NCI-H1105 (cell line): ENCODE measurements at regions not wholly inside any gene's neighbourhood (a gene's known extent, or its start where the extent isn't known, plus 50 kb on each side); places are given as distances from the start of the nearest gene placed in this dataset.
"Not testable (repeated sequence)": the region's sequence is repeated elsewhere in the genome, so short reads cannot be mapped to it uniquely, and the experiment has no call there.

Experiments used
- DNase-seq: peaks from one replicate; lab custom pipeline; 2025; lab: John Stamatoyannopoulos, UW

DNA sequence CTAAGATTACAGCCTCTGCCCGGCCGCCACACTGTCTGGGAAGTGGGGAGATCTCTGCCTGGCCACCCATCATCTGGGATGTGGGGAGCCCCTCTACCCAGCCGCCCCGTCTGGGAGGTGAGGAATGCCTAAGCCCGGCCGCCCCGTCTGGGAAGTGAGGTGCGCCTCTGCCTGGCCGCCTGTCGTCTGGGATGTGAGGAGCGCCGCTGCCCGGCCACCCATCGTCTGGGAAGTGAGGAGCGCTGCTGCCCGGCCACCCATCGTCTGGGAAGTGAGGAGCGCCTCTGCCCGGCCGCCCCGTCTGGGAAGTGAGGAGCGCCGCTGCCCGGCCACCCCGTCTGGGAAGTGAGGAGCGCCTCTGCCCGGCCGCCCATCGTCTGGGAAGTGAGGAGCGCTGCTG is 135.9 kb upstream of the PROKR2 start:
- DNase-seq, result not testable (repeated sequence)

DNA sequence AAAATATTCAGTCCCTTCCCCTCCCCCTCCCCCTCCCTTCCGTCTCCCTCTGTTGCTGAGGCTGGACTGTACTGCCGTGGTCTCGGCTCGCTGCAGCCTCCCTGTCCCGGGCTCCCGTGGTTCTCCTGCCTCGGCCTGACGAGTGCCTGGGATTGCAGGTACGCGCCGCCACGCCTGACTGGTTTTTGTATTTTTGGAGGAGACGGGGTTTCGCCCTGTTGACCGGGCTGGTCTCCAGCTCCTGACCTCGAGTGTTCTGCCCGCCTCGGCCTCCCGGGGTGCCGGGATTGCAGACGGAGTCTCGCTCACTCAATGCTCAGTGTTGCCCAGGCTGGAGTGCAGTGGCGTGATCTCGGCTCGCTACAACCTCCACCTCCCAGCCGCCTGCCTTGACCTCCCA is 135.5 kb upstream of the PROKR2 start:
- DNase-seq, result not testable (repeated sequence)

DNA sequence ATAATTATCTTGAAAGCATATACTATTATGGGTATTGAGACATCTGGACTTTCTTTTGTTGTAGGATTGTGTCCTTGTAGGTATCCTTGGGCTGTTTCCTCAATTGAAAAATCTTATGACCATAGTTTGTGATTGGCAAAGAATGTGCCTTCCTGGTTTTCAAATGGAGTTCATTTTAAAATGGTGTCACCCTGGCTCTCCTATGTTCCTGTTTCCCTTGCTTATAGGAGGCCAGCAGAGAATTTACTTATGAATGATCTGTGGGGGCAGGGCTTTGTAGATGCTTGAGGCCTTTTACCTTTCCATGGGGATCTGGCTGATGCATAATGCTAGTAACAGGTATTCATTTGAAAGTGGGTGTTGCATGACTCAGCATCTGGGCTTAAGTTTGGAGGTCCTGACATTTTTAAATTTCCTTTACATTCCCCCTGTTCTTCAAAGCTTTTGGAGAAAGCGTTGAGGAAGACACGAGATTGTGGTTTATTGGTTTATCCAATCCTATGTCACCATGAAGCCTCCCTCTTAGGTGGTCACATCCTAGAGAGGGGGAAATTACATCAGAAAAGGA is 135.0 kb upstream of the PROKR2 start:
- DNase-seq, result no peak

DNA sequence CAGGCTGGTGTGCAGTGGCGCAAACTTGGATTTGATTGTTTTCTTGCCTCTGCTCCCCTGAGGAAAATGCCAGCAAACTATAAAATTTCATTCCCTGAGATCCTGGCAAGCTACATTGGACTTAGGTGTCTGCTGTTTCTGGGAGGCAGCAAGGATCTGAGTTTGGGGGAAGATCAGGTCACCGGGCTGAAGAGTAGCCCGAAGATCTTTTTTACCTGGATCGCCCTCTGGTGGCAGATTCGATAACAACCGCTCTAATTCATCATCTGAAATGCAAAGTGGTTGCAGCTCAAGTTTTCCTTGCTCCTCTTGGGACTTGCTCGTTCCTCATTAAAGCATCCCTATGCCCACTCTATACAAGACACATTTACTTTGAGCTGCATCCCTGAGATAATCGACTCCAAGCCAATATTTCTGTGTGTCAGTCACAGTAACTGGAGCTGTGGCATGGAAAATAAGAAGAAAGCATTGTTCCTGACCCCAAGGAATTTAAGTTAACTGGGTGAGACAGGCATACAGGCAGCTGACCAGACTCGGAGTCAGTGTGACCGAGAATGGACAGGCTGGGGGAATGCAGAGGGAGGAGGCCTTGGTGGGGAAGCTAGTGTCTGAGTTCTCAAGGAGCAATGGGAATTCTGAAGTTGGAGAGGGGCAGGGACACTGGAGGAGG is 131.8 kb upstream of the PROKR2 start:
- DNase-seq, result peak; percentile 55

DNA sequence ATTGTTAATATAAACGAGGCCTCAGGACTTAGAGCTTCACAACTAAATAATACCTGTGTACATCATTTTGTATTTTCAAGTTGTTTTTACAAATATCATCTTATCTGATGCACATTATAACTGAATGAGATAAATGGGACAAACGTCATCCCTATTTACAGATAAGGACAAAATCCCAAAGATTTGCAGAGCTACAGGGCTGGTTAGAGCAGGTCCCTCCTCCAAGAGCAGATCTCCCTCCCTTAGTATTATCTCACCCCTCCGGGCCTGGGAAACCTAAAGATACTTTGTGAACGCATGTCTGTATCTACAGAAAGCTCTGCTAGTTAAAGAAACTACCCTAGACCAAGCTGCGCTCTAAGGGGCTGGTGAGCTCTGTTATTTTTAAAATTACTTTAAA is 130.4 kb upstream of the PROKR2 start:
- no peak for DNase-seq

DNA sequence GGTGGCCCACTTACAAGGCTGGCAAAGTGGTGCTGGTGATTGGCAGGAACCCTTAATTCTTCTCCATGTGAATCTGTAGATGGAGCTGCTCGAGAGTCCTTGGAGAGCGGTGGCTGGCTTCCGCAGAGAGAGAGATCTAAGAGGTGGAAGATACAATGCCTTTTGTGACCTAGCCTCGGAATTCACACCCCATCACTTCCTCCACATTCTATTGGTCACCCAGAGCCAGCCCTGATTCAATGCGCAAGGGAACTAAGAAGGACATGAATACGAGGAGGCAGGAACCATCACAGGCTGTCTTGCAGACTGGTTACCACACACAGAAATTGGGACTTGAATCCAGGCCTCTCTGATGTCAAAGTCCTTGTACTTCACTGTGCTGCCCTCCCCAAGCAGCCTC is 128.9 kb upstream of the PROKR2 start:
- DNase-seq, result no peak

DNA sequence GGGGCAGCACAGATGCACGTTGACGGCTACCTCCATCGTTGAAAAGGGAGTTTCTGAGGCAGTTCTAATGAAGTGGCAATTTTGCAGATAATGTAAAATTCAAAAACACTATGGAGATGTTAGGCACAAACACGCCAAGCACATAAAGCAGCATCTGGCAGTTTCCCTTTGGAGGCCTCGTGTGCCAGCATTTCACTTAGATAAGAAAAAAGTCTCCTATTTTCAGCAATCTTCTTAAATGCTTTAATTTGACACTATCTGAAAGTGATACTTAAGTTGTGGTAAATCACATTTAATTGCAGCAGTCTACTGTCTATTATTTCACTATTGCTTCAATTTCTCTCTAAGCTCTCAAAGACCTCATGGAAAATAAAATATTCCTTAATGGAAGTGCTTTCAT is 125.3 kb upstream of the PROKR2 start:
- no peak for DNase-seq

DNA sequence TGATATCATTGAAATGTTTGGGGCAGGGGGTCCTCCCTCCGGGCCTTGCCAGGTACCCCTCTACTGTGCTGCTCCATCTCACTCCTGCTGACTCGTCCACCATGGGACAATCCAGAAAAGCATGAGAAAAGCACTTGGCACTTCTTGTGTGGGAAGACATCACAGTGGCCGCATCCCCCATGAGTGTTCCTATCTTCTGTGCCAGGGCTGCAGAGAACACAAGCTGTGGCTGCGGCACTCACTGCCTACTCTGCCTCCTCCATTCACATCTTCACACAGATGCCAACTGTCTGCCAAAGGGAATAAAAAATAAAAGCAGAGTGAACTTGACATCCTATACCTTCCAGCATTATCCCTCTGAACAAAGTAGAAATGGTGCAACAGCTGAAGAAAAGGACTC is 117.4 kb upstream of the PROKR2 start:
- DNase-seq, result no peak

DNA sequence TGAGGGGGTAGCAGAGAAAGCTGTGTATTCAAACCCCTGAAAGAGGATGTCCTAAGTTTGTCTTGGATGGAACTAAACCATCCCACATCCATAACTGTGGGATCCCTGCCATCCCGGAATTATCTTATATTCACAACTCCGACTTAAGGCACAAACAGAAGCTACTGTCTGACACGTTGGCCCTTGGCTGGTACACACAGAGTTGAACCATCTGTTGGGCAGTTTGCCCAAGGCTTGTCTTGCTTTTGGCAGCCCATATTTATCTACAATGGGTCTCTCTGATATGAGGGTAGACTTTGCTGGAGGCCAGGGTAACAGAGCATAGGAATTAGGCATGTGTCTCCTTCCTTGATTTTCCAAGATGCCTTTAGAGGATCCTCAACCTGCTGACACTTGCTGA is 116.6 kb upstream of the PROKR2 start:
- DNase-seq, result no peak

DNA sequence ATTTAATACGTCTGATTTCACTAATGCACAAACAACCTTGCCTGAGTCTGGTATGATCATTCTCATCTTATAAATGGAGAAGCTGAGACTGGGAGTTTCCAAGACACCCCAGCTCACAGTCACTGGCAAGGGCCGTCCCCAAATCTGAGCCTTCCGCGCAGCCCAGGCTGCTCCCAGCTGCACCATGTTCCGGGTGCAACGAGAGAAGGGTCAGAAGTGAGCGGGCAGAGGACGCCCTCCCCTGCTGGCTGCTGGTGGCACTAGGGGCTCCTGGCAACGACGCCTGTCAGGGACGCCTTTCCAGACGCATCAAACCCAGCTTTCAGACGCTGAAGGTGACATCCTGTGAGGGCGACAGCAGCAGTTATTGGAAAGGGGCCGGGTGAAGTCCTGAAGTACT is 115.3 kb upstream of the PROKR2 start:
- DNase-seq, result no peak

DNA sequence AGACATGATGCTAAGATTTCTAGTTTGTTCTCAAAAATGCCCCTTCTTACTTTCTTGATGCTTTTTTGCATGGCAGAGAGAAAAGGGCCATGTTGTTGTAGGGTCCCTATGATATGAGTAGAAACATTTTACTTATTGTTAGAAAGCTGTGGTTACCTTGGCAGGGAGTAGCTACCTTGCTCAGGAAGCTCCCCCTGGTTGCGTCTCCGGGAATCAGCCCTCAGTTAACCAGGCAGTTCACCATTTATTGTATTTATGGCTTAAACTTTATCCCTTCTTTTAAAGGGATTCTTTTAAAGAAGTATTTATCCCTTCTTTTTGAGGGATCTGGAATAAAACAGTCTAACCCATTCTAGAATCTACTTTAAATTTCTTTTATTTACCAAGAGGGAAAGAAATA is 113.9 kb upstream of the PROKR2 start:
- DNase-seq, result no peak

DNA sequence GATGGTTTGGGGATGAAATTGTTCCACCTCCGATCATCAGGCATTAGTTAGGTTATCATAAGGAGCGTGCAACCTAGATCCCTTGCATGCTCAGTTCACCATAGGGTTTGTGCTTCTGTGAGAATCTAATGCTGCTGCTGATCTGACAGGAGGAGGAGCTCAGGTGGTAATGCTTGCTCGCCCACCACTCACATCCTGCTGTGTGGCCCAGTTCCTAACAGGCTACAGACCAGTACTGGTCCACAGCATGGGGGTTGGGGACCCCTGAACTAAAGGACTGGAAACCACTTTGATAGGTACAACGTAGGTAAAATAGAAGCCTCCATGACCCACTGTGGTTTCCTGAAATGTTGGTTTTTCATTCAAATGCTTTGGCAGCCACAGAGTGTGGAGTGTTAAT is 109.3 kb upstream of the PROKR2 start:
- no peak for DNase-seq

DNA sequence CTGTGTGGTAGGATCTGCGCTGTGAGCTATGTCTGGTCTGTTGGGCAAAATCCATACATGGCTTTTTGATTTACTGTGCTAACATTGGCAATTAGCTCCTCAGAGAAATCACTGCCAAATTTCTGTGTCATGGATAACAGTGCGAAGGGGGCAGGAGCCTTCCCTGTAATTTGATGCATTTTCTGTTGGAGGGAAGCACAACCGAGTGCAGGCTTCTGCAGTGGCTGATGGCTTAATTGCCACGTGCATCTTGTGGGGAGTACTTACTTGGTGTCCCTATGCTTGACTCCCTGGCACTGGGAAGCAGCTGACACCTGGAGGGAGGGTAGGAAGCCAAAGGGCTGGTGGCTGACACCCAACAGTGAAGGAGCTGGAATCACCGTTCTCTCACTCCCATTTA is 99.3 kb upstream of the PROKR2 start:
- DNase-seq, result peak; percentile 67

DNA sequence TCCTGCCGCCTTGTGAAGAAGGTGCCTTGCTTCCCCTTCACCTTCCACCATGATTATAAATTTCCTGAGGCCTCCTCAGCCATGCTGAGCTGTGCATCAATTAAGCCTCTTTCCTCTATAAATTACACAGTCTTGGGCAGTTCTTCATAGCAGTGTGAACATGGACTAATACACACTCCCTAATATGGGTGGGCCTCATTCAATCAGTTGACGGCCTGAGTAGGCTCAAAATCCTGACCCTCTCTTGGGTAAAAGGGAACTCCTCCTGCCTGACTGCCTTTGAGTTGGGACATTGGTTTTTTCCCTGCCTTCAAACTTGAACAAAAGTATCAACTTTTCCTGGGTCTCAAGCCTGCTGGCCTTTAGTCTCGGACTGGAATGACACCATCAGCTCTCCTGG is 96.6 kb upstream of the PROKR2 start:
- DNase-seq, result no peak

DNA sequence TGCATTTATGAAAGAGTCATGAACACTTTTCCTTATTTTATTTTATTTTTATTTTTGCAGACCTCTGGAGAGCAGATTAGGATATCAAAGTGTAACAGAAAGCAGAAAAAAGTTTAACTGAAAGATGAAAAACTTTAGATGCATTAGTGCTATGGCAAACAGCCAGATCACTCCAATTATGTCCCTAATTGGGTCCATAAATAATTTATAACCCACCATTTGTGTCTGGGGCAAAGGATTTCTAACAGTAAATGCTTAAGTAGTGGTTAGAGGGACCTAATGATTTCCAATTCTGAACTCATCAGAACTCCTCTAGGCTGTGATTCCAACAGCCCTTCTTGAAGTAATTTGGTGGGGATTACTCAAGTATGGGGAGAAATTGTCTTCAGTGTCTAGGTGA is 93.7 kb upstream of the PROKR2 start:
- DNase-seq, result peak; percentile 32

DNA sequence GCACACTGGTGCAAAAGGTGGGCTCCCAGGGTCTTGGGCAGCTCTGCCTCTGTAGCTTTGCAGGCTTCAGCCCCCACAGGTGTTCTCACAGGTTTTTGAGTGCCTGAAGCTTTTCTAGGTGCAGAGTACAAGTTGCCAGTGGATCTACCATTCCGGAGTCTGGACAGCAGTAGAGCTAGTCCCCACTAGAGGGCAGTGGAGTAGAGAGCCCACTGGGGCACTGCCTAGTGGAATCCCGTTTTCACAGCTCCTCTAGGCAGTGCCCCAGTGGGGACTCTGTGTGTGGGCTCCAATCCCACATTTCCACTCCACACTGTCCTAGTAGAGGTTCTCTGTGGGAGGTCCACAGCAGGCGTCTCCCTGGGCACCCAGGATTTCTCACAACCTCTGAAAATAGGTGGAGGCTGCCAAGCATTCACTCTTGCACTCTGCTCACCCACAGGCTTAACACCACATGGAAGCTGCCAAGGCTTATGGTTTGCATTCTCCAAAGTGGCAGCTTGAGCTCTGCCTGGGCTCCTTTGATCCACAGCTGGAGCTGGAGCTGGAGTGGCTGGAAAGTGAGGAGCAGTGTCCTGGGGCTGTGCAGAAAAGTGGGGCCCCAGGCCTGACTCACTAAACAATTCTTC is 86.3 kb upstream of the PROKR2 start:
- no peak for DNase-seq

DNA sequence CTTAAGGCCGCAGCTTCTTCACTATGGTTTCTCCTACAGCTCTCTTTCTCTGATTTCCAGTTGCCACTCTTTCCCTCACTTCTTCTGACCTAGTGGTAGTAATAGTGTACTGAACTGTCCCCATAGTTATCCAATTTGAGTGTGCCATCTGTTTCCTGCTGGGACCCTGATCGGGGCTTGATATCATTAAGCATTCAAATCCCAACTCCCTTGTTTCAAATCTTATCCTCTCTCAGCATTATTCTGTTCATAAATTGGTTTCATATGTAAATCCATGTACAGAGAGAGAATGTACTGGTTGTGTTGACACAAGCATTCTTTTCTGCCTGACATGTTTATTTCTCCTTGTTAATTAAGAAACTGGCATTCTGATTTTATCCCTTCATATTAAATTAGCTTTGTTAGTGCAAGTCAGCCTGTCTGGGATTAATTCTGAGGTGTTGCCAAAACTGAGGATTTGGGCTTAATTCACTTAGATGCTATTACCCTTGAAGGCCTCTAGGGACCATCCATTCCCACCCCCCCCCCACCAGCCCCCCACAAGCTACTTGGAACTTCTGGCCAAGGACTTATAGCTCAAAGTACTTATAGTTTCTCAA is 84.6 kb upstream of the PROKR2 start:
- DNase-seq, result no peak

DNA sequence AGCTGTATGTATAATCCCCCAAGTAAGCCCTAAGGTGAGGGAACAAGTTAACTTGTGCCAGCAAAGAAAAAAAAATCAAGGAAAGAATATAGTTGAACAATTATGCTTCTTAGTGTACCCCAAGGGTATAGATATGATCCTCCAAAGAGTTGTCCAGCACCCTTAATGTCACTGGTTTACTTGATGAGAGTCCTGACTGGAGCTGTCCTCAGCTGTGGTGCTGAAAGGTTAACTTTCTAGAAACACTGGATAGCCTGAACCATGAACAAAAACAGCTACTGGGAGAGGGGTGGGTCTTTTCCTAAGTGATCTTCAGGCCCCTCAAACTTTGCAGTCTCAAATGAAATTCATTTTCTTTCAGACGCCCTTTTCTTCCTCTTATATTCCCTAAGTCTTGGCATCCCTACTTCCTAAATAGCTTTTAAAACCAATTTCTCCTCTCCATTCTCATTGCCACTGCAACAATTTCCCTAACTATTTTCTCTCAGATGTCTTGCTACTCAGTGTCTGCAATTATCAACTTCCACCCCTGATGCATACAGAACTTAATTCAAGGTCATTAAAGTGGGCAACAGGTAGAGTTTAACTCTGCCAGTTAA is 83.5 kb upstream of the PROKR2 start:
- no peak for DNase-seq

DNA sequence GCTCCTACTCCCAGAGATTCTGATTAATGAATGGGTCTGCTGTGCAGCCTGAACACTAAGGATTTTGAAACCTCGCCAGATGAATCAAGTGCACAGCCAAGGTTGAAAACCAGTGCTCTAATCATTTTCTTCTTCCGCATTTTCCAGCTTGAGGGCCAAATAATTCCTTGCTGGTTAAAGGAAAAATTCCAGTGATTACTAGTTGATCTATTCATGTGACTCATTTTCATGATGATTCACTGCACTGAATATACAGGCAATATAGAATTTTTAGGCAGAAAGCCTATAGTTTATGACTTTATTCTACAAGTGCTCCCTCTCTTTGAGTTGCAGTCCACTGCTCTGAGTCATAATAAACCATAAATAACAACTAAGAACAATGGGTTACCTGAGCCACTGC is 80.6 kb upstream of the PROKR2 start:
- no peak for DNase-seq

DNA sequence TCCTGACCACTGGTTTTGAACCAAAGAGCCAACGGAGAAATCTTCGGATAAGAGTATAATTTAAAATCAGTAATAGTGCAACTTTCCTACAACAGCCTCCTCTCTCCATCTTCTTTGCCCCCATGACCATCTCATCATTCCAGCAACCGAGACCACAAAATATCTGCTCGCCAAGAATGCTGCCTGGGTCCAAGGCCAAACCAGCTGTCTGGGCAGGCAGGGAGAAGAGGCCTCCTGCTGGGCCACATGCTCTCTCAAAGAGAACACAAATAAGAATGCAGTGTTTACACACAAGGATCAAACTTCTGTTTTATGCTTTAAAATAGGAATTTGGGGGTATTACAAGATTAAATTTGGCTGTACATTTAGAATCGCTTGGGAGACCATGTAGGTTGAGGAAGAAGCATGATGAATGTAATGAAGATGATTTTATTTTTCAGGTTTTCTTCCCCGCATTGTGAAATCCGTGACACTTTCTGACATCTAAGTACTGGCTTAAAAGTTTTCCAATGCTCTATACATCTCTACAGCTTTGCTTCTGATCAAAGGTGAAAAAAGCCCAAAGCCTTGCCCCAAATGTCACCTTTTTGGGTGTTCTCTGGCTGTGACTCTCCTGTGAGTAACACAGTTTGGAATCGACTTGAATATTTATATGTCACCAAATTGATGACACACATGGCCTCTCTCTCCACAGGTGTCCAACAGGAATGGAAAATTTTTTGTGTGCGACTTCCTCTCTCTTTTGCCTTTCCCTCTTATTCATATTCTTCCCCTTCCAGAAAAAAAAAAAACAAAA is 79.4 kb upstream of the PROKR2 start:
- no peak for DNase-seq

DNA sequence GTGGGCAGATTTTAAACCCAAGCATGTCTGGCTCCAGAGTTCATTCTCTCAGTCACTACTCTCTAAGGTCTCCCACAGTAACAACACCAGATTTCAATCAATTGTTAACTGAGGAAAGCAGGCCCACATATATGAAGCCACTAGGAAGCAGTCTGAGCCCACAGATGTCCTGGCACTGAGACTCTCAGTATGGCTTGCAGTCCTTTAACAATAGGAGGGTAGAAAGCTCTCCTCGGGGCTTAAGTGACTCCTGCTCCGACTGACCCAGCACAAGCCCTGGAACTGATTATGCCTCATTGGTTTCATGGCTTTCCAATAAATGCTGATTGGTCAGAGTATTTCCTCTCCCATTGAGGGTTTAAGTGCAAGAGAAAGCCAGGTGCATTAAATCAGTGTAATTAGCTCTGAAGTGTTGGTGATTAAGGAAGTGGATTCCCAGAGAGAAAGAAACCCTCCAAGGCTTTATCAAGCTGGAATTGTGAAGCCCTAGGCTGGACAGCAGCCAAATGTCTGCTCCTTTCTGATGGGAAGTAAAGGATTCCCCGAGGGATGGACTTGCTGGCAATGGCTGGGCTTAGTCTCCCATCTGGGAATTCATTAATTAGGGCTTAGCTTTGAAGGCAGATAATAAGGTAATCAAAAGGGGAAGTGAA is 76.6 kb upstream of the PROKR2 start:
- peak; percentile 96 for DNase-seq

DNA sequence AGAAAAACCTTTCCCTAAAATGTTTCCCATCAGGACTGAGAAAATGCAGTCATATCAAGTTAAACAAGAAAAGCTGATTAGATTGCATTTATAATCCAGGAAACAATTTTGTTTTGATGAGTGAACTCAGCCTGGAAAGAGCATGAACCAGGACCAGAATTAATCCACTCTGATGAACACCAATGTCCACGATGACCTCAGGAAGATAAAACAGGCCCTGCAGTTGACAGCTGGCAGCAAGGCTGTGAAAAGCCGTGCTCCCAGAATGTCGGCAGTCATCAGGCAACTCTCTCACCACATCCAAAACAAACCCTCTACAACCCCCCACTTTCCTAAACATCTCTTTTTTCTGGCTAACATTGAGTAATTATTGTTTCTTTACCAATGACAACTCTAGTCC is 74.0 kb upstream of the PROKR2 start:
- DNase-seq, result no peak
